SH-SY5Y (cell line): ENCODE measurements at regions not wholly inside any gene's neighbourhood (a gene's known extent, or its start where the extent isn't known, plus 50 kb on each side); places are given as distances from the start of the nearest gene placed in this dataset.

Experiments used
- GATA2 ChIP-seq: IDR thresholded peaks from 2 replicates; pipeline ENCODE4 v1.6.1; 2011; ENCODE audit warnings: mild to moderate bottlenecking, low read depth, low read length
- GATA3 ChIP-seq: IDR thresholded peaks from 2 replicates; pipeline ENCODE4 v1.6.1; 2011; ENCODE audit warnings: low read depth, mild to moderate bottlenecking, low read length, moderate library complexity

GRCh38 chr1:104231676-104232075 lies 482.0 kb downstream of the AMY1C start:
- TF ChIP-seq GATA2 (no peak), GATA3 (no peak)
